Fibroblast of the aortic adventitia (primary cell): ENCODE measurements at regions not wholly inside any gene's neighbourhood (a gene's known extent, or its start where the extent isn't known, plus 50 kb on each side); places are given as distances from the start of the nearest gene placed in this dataset.

Source experiments
- DNase-seq: peaks from one replicate; pipeline ENCODE4 v3.0.0-alpha.2; 2010; ENCODE audit warnings: low read depth
- H3K4me3 ChIP-seq: 2 replicates; pipeline ENCODE4 v1.5.1; 2011; ENCODE audit warnings: low read depth, mild to moderate bottlenecking, control low read depth, low read length, moderate library complexity
- CTCF ChIP-seq: IDR thresholded peaks from 2 replicates; pipeline ENCODE4 v1.5.1; 2011; ENCODE audit warnings: mild to moderate bottlenecking, low read length, control low read depth, inconsistent platforms; ENCODE audit not compliant: insufficient read depth

DNA sequence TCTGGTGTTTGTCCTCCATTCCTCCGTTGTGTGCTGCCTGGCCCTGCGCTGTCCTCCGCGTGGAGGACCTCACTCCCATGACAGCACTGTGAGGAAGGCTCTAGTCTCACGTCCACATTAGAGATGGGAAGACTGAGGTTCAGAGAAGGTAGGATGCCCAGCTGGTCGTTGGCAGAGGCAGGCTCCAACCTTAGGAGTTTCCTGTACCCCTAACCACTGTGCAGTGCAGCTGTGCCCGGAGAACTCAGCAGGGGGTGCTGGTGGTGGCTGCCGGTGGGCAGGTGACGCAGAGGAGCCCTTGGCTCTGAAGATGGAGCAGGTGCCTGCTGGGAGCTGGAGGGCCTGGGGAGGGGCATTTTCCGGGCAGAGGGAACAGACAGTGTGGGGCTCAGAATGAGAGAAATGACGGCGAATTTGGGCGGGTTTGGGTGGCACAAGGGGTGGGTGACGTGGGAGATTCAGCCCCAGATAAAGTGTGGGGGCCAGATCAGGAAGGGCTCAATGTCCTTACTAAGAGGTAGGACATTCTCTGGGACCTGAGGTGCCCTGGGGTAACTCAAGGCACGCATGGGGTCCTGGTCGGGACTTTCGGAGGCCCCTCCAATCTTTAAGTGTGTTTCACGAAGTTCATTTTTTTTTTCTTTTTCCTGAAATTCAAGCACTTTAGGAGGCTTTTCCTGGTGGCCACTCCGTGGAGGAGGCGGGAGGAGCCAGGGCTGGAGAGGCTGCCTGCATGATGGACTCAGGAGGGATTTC lies 535.0 kb downstream of the TBC1D22A start:
- no peak for DNase-seq
- H3K4me3 ChIP-seq = no peak overlapping the region
- TF ChIP-seq CTCF = no peak

- TF ChIP-seq CTCF = no peak
- no peak for DNase-seq
These were observed 534.2 kb downstream of the TBC1D22A start for GRCh38 chr22:47296405-47297260.

DNA sequence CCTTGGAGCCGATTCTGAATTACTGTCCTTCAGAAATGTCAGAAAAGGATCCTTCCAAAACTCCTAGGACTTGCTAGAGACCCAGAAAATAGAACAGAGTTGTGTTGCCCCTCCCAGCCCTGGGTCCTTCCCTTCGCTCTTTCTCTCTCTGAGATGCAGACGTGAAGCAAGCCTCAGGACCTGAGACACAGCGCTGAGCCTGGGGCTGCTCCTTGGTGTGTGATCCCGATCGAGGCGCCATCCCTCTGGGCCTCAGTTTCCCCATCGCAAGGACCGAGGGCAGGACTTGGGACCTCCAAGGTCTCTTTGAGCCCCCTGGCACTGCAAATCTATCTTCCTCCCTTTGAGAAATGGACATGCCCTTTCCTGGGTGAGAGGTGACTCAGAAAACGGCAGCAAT lies 533.5 kb downstream of the TBC1D22A start:
- TF ChIP-seq CTCF = no peak
- DNase-seq = no peak
- no peak overlapping the region for H3K4me3 ChIP-seq

More at GRCh38 chr22:47296405-47297260, 534.2 kb downstream of the TBC1D22A start:
- H3K4me3 ChIP-seq = no peak overlapping the region

DNA sequence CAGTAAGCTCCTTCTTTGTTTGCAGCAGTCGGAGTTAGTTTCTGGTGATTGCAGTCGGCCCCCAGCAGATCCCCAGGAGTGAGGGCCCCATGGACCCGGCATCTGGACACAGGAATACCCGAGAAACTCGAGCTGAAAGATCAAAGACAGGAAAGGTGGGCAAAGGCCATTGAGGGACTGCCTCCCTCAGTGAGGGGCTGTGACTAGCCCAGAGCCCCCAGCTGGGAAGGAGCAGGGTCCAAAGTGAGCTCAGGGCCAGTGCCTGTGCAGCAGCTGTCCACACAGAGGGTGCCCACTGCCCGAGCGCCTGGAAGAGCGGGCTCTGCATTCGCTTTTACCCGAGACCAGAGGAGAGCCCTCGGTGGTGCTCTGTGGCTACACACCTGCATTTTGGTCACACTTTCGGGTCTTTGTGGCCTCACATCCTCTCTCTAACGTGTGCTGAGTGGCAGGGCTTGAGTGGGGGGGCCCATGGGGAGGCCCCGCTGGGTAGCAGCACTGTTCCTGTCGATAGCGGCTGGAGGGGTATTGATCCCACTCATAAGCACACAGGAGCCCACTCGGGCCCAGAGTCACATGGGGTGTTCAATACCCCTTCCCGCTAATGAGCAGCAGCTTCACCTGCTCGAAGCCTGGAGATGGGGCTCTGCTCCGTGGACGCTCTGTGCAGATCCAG lies 532.9 kb downstream of the TBC1D22A start:
- no peak for TF ChIP-seq CTCF
- no peak for DNase-seq
- H3K4me3 ChIP-seq = no peak overlapping the region

GRCh38 chr22:47294576-47294975 lies 532.1 kb downstream of the TBC1D22A start:
- no peak for TF ChIP-seq CTCF
- DNase-seq = no peak
- no peak overlapping the region for H3K4me3 ChIP-seq

- no peak for TF ChIP-seq CTCF
- DNase-seq = peak; percentile 75
- H3K4me3 ChIP-seq = no peak overlapping the region
These were observed 531.7 kb downstream of the TBC1D22A start for GRCh38 chr22:47294222-47294532.
